Gastrocnemius medialis (tissue), 4 donors: ENCODE measurements at regions not wholly inside any gene's neighbourhood (a gene's known extent, or its start where the extent isn't known, plus 50 kb on each side); places are given as distances from the start of the nearest gene placed in this dataset.

Experiments
- ATAC-seq, 2 donors: fragments of 150-250 bp; one replicate each; pipeline ENCODE4 v1.9.1; 2016
- DNase-seq, 2 donors: peaks; one replicate each; pipeline ENCODE4 v3.0.0-alpha.2; 2019
- H3K27ac ChIP-seq, 4 donors: fragments of 200-600 bp; sonication (generic); 1 replicate in 1 of 4; 2 replicates in 3 of 4; pipeline ENCODE4 v1.5.1; 2016 to 2018; ENCODE audit warnings: mild to moderate bottlenecking in 2 of 4, moderate library complexity in 1 of 4
- H3K27me3 ChIP-seq, 3 donors: fragments of 200-600 bp; sonication (generic) in 2 of 3; 1 replicate in 1 of 3; 2 replicates in 2 of 3; pipeline versions ENCODE4 v1.5.1 to v1.6.0; 2016 to 2019; ENCODE audit warnings: mild to moderate bottlenecking in 1 of 3, moderate library complexity in 1 of 3
- H3K36me3 ChIP-seq, 2 donors: fragments of 200-600 bp; sonication (generic) in 1 of 2; one replicate each; pipeline ENCODE4 v1.5.1; 2017 to 2018
- H3K4me1 ChIP-seq, 2 donors: fragments of 200-600 bp; sonication (generic) in 1 of 2; one replicate each; pipeline ENCODE4 v1.5.1; 2016 to 2017; ENCODE audit warnings: mild to moderate bottlenecking in 2 of 2
- H3K4me3 ChIP-seq, 4 donors: fragments of 200-600 bp; sonication (generic) in 3 of 4; 1 replicate in 1 of 4; 2 replicates in 3 of 4; pipeline ENCODE4 v1.5.1; 2016 to 2019; ENCODE audit warnings: mild to moderate bottlenecking in 2 of 4
- H3K9me3 ChIP-seq, 3 donors: fragments of 200-600 bp; sonication (generic) in 2 of 3; 1 replicate in 1 of 3; 2 replicates in 2 of 3; pipeline ENCODE4 v1.5.1; 2016 to 2019
- POLR2A ChIP-seq, 2 donors: fragments of 450-650 bp; IDR thresholded peaks; one replicate each; pipeline ENCODE4 v1.6.1; 2017; ENCODE audit warnings: antibody characterized with exemption in 2 of 2, mild to moderate bottlenecking in 2 of 2, moderate library complexity in 2 of 2
- in situ Hi-C, 4 donors: fragments of 200-750 bp; cut with MboI; loops; one replicate each; pipeline versions ENCODE4 v1.15.0 to v1.8.0; 2017; ENCODE audit warnings: low sequenced_read_pairs in 4 of 4
- intact Hi-C: fragments of 100-400 bp; cut with DNase I; formaldehyde crosslinking; loops from one replicate; pipeline ENCODE4 v1.15.1; 2023; ENCODE audit warnings: low total_unique reads
- TF ChIP-seq, protein P1 (sequence below), 5 experiments: fragments of 450-650 bp in 3 of 5; fragments of 200-600 bp in 2 of 5; sonication (generic) in 2 of 5; IDR thresholded peaks in 4 of 5; conservative IDR thresholded peaks in 1 of 5; 1 replicate in 4 of 5; 2 replicates in 1 of 5; pipeline ENCODE4 v1.5.1; 2016 to 2019; ENCODE audit warnings: antibody characterized with exemption in 5 of 5, mild to moderate bottlenecking in 3 of 5, moderate library complexity in 3 of 5

DNA sequence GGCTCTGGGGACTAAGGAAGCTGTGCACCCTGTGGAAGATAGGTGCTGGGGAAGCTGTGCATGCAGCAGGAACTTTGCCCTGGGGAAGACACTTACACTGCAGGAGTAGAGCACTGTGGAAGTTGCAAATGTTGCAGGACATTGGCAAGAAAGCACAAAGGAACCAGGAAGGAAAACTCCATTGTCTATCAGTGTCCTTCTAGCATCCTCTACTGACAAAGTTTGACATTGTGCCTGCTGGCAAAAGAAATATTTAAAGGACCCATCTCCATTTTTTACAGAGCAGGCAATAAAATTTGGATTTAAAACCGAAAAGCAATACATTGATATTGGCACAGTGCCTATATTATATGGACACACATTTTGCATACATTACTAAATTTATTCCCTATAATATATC, 394.1 kb downstream of the PBX1 start:
- in situ Hi-C loops, result no loop called here
- intact Hi-C loops, result no loop called here
- TF ChIP-seq POLR2A (IDR thresholded peaks at IDR 0.05), result no peak
- TF ChIP-seq, protein P1, sequence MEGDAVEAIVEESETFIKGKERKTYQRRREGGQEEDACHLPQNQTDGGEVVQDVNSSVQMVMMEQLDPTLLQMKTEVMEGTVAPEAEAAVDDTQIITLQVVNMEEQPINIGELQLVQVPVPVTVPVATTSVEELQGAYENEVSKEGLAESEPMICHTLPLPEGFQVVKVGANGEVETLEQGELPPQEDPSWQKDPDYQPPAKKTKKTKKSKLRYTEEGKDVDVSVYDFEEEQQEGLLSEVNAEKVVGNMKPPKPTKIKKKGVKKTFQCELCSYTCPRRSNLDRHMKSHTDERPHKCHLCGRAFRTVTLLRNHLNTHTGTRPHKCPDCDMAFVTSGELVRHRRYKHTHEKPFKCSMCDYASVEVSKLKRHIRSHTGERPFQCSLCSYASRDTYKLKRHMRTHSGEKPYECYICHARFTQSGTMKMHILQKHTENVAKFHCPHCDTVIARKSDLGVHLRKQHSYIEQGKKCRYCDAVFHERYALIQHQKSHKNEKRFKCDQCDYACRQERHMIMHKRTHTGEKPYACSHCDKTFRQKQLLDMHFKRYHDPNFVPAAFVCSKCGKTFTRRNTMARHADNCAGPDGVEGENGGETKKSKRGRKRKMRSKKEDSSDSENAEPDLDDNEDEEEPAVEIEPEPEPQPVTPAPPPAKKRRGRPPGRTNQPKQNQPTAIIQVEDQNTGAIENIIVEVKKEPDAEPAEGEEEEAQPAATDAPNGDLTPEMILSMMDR (IDR thresholded peaks at IDR 0.05 in 4 of 5, conservative IDR thresholded peaks at IDR 0.05 in 1 of 5), result no peak
- no peaks in the 10 kb centered on the region for H3K36me3 ChIP-seq
- no peaks in the 10 kb centered on the region for H3K9me3 ChIP-seq
- H3K4me3 ChIP-seq, result no peak overlapping the region
- no peaks in the 10 kb centered on the region for H3K4me1 ChIP-seq
- no peaks in the 10 kb centered on the region for H3K27me3 ChIP-seq
- DNase-seq (no peak), ATAC-seq (no peak)
- no peak overlapping the region for H3K27ac ChIP-seq

DNA sequence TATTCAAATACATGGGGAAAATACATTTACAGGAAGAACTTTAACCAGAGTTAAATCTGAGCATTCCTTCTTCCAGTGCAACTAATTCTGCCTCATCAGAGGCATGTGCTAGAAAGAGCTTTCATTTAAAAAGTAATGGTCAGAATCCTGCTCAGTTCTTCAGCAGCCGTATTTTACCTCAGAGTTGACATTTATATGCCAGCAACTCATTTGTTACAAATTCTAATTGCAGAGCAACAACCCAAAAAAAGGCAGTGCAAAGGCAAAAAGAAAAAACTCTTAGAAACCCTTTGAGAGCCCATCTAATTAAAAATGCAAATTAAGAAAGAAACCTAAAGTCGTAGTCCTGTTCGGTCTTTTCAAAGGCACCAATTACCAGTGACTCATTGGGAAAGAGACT, 392.5 kb downstream of the PBX1 start:
- H3K4me1 ChIP-seq, result no peaks in the 10 kb centered on the region
- in situ Hi-C loops (no loop called here), intact Hi-C loops (no loop called here)
- no peaks in the 10 kb centered on the region for H3K36me3 ChIP-seq
- H3K27me3 ChIP-seq, result no peaks in the 10 kb centered on the region
- ATAC-seq (no peak), DNase-seq (no peak)
- no peak for TF ChIP-seq POLR2A (IDR thresholded peaks at IDR 0.05)
- TF ChIP-seq, protein P1 (IDR thresholded peaks at IDR 0.05 in 4 of 5, conservative IDR thresholded peaks at IDR 0.05 in 1 of 5), result no peak
- no peaks in the 10 kb centered on the region for H3K9me3 ChIP-seq
- H3K4me3 ChIP-seq, result no peak overlapping the region
- H3K27ac ChIP-seq, result no peak overlapping the region

DNA sequence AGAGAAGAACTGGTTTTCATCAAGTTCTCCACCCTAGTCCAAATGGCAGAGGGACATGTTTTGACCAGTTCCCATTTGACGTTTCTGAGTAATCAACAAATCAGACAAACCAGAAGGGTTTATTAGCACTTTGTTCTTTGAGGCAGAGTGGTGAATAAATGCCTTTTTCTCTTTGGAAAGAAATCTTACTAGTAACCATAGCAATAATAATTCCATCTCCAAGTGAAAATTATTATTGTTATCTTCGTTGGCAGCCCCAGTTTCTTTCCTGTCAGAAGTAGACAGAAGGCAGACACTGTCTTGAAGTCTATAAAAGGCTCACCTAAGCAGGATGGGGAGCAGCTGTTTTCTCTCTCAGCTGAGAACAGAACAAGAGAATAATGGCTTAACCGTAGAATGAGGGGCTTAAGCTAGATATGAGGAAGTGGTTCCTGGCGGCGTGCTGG, 391.6 kb downstream of the PBX1 start:
- Histone ChIP-seq H3K27ac (no peak overlapping the region), H3K27me3 (no peaks in the 10 kb centered on the region), H3K4me1 (no peaks in the 10 kb centered on the region), H3K36me3 (no peaks in the 10 kb centered on the region), H3K9me3 (no peaks in the 10 kb centered on the region), H3K4me3 (no peak overlapping the region)
- ATAC-seq (no peak), DNase-seq (no peak)
- intact Hi-C loops (no loop called here), in situ Hi-C loops (no loop called here)
- TF ChIP-seq, protein P1 (IDR thresholded peaks at IDR 0.05 in 4 of 5, conservative IDR thresholded peaks at IDR 0.05 in 1 of 5), result no peak
- TF ChIP-seq POLR2A (IDR thresholded peaks at IDR 0.05), result no peak

DNA sequence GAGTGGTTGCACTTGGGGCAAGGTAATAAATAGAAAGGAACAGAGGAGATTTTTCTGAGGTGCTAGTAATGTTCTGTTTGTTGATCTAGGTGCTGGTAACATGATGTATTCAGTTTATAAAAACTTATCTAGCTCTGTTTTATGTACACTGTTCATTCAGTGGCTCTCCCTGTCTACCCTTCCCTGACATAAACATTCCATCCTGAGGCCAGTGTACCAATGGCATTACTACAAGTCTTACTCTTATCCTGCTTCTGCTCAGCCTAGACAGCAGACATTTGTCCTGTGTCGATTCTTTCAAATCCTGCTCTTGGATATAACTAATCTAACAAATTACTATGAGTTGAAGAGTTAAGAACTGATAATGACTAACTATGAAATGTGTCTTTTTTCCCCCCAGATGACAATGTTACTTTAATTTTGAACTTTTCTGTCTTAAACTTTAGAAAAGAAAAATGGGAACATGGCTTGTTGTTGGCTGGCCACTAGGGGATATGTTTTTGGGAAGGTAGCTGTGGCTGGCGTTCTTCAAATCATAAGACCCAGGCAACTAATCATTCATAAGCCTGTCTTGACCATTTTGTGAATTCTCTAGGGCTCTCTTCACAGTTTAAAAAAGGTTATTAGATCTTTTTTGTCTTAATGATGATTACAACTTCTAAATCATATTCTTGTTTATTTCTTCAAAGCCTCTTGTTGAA, 390.9 kb downstream of the PBX1 start:
- TF ChIP-seq POLR2A (IDR thresholded peaks at IDR 0.05), result no peak
- TF ChIP-seq, protein P1 (IDR thresholded peaks at IDR 0.05 in 4 of 5, conservative IDR thresholded peaks at IDR 0.05 in 1 of 5), result no peak
- intact Hi-C loops, result no loop called here
- in situ Hi-C loops, result no loop called here
- no peak overlapping the region for H3K27ac ChIP-seq
- H3K9me3 ChIP-seq, result no peaks in the 10 kb centered on the region
- no peaks in the 10 kb centered on the region for H3K4me1 ChIP-seq
- H3K36me3 ChIP-seq, result no peaks in the 10 kb centered on the region
- no peak for DNase-seq
- H3K27me3 ChIP-seq, result no peaks in the 10 kb centered on the region
- no peak for ATAC-seq
- no peak overlapping the region for H3K4me3 ChIP-seq

DNA sequence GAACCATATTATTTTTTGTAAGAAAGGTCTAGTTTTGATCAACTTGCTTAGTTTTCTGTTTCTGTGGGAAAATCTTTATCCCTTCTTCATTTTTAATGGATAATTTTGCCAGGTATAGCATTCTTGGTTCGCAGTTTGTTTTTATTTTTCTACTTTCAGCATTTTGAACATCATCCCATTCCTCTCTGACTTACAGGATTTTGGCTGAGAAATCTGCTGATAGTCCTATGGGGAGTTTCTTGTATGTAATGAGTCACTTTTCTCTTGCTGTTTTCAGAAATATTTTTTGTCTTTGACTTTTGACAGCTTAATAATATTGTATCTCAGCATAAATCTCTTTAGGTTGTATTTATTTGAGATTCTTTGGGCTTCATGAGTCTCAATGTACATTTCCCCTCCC, 389.1 kb downstream of the PBX1 start:
- intact Hi-C loops, result no loop called here
- Histone ChIP-seq H3K27ac (no peak overlapping the region), H3K4me1 (no peaks in the 10 kb centered on the region), H3K9me3 (no peaks in the 10 kb centered on the region), H3K4me3 (no peak overlapping the region), H3K27me3 (no peaks in the 10 kb centered on the region), H3K36me3 (no peaks in the 10 kb centered on the region)
- in situ Hi-C loops, result no loop called here
- TF ChIP-seq, protein P1 (IDR thresholded peaks at IDR 0.05 in 4 of 5, conservative IDR thresholded peaks at IDR 0.05 in 1 of 5), result no peak
- TF ChIP-seq POLR2A (IDR thresholded peaks at IDR 0.05), result no peak
- ATAC-seq (no peak), DNase-seq (no peak)
